ENCODE measurements at regions not wholly inside any gene's neighbourhood (a gene's known extent, or its start where the extent isn't known, plus 50 kb on each side); places are given as distances from the start of the nearest gene placed in this dataset.

DNA sequence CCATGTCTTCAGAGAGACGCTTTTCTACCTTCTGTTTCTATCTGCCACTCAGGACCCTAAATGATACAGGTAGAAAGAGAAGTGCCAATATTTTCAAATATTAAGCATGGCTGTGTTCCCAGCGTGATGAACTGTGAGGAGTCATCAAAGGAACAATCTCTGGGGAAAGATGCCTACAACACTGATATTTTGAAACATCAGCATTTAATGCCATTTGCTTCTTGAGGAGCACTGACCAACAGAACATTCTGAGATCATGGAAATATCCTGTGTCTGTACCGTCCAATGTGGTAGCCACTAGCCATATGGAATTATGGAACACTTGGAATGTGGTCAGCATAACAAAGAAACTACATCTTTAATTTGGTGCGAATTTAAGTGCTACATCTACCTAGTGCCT lies 117.9 kb upstream of the COL6A5 start:
- intact Hi-C loops (cut with DNase I, micrococcal nuclease): no loop called here
- Histone ChIP-seq H3K36me3 (ENCODE audit: low read depth) (no peaks in the 10 kb centered on the region), H3K4me1 (ENCODE audit: low read depth) (no peaks in the 10 kb centered on the region), H3K9me3 (no peaks in the 10 kb centered on the region), H3K4me3 (no peak overlapping the region)
- TF ChIP-seq, protein P1, sequence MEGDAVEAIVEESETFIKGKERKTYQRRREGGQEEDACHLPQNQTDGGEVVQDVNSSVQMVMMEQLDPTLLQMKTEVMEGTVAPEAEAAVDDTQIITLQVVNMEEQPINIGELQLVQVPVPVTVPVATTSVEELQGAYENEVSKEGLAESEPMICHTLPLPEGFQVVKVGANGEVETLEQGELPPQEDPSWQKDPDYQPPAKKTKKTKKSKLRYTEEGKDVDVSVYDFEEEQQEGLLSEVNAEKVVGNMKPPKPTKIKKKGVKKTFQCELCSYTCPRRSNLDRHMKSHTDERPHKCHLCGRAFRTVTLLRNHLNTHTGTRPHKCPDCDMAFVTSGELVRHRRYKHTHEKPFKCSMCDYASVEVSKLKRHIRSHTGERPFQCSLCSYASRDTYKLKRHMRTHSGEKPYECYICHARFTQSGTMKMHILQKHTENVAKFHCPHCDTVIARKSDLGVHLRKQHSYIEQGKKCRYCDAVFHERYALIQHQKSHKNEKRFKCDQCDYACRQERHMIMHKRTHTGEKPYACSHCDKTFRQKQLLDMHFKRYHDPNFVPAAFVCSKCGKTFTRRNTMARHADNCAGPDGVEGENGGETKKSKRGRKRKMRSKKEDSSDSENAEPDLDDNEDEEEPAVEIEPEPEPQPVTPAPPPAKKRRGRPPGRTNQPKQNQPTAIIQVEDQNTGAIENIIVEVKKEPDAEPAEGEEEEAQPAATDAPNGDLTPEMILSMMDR (IDR thresholded peaks at IDR 0.05): no peak
- DNase-seq (no peak), ATAC-seq (no peak)

- H3K4me3 ChIP-seq: no peak overlapping the region
- ATAC-seq (no peak), DNase-seq (peak in 1 of 3 donors; percentile 16)
- intact Hi-C loops (cut with DNase I, micrococcal nuclease): no loop called here
- H3K4me1 ChIP-seq (ENCODE audit: low read depth): no peaks in the 10 kb centered on the region
- TF ChIP-seq, protein P1 (IDR thresholded peaks at IDR 0.05): no peak
- no peaks in the 10 kb centered on the region for H3K36me3 ChIP-seq (ENCODE audit: low read depth)
- no peaks in the 10 kb centered on the region for H3K9me3 ChIP-seq
These were observed 102.5 kb upstream of the COL6A5 start for GRCh38 chr3:130242850-130243569.

- no peak for ATAC-seq
- Histone ChIP-seq H3K36me3 (ENCODE audit: low read depth) (no peaks in the 10 kb centered on the region), H3K4me3 (no peak overlapping the region), H3K4me1 (ENCODE audit: low read depth) (no peaks in the 10 kb centered on the region), H3K9me3 (no peaks in the 10 kb centered on the region)
- DNase-seq: no peak
- TF ChIP-seq, protein P1 (IDR thresholded peaks at IDR 0.05): no peak
- intact Hi-C loops (cut with DNase I, micrococcal nuclease): no loop called here
These were observed 101.7 kb upstream of the COL6A5 start for GRCh38 chr3:130243808-130244207.

DNA sequence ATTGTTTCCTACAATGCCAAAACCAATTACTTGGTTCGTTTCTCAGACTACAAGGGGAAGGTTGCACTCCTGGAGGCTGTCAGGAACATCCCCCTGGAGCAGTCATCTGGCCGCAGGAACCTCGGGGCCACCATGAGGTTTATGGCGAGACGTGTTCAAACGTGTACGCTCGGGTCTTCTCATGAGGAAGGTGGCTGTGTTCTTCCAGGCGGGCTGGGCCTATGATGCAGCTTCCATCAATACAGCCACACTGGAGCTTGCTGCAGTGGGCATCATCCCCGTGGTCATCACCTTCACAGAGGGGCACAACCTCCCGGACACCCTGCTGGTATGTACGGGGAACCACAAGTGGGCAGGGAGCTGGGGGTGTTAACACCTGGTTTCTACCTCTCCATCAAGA lies 94.5 kb upstream of the COL6A5 start:
- intact Hi-C loops (cut with DNase I, micrococcal nuclease): no loop called here
- Histone ChIP-seq H3K36me3 (ENCODE audit: low read depth) (no peaks in the 10 kb centered on the region), H3K4me1 (ENCODE audit: low read depth) (no peaks in the 10 kb centered on the region), H3K4me3 (no peak overlapping the region), H3K9me3 (no peaks in the 10 kb centered on the region)
- DNase-seq (no peak), ATAC-seq (no peak)
- TF ChIP-seq, protein P1 (IDR thresholded peaks at IDR 0.05): no peak

DNA sequence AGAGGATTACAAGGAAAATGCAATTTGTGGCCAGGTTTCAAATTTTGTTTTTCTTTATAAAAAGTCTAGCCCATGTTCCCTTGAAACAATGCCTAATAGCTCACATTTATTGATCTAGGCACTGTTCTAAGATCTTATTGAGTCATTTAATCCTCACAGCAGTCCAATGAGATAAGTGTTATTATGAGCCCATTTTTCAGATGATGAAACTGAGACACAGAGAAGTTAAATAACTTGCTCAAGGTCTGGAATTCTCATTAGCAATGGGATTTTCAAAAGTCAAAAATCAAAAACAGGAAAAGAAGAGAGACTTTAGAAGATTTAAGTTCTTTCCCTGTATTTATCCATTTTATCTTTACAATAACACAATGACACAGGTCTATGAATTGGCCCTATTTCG lies 90.0 kb upstream of the COL6A5 start:
- ATAC-seq (no peak), DNase-seq (no peak)
- no peaks in the 10 kb centered on the region for H3K4me1 ChIP-seq (ENCODE audit: low read depth)
- H3K4me3 ChIP-seq: no peak overlapping the region
- intact Hi-C loops (cut with DNase I, micrococcal nuclease): no loop called here
- TF ChIP-seq, protein P1 (IDR thresholded peaks at IDR 0.05): no peak
- no peaks in the 10 kb centered on the region for H3K9me3 ChIP-seq
- no peaks in the 10 kb centered on the region for H3K36me3 ChIP-seq (ENCODE audit: low read depth)

All from mucosa of descending colon (tissue), 3 donors.